ENCODE measurements at regions not wholly inside any gene's neighbourhood (a gene's known extent, or its start where the extent isn't known, plus 50 kb on each side); places are given as distances from the start of the nearest gene placed in this dataset.

DNA sequence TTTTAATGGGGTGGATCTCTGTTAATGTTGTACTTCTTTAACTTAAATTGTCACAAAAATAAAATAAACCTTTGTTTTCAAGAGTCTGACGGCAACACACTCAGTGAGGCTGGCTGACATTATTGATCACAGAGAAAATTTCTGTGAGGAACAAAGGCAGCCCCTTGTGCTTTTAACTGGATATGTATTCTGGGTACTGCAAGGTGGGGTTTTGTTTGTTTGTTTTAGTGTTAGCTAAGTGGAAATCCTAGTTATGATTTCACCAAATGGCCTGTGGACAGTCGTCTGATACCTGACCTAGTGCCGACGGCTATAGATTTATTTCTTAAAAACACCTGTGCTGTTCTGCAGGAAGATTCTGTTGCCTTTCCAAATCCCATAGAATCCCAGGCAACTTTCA is 1329.5 kb upstream of the ZEB2 start:
- DNase-seq (ENCODE audit: low read depth in 2 of 2), result no peak

DNA sequence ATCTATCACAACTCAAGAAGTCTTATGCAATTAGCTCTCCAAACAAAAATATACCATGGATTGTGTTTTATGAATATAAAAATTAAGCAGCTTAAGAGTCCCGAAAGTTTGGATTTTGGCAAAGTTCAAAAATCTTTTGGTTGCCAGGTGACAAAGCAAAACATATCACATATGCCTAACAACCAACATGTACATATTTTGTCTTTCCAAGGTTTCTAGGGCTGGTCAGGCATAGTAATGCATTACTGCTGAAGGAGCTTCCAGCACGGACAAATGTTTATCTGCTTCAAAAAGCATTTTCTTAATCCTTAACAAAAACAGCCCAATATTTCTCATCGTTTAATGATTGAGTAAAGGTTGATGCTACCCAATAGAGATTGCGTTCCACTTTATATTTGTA is 1327.1 kb upstream of the ZEB2 start:
- DNase-seq (ENCODE audit: low read depth in 2 of 2), result no peak

DNA sequence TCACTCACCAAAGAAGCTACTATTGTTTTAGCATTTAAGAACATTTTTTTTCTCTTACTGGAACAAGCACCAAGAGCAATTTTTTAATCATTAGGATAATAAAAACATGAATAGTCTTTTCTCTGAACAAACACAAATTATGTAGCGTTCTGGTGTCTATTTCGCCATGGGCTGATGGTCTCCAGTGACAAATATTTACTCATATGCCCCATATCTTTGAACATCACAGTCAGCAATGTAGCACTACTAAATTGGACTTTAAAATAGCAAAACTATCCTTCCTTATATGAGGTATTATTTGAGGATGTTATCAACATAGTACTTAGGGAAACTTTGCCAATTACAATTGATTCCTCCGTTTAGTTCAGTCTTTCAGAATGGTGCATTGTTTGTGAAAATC is 1326.0 kb upstream of the ZEB2 start:
- no peak for DNase-seq (ENCODE audit: low read depth in 2 of 2)

DNA sequence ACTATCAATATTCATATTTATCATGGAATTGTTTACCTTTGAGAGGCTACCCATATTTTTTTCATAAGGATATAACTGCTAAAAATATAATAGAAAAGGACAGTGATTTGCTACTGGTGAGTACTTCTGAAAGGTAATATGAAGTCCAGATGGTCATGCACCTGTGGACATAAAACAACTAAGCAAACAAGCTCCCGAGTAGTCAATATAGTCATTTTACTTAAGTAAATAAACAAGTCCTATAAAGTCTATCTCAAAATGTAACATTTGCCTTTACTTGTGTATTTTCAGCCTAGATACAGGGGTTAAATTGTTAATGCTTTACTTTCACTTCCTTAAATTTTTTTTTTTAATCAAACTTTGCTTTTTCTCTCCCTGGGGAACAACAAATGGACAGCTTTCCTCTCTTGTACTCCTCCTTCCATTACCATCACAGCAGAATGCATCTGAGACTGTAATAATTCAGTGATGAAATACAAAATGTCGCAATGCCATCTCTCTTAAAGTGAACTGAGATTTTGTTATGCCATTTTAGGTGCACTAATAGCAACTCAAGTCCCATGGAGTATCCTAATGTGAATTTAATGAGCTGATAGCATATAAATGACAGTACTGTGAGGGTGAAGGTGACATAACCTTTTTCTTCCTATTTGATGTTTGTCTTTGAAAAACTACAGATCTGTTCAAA is 1325.4 kb upstream of the ZEB2 start:
- no peak for DNase-seq (ENCODE audit: low read depth in 2 of 2)

DNA sequence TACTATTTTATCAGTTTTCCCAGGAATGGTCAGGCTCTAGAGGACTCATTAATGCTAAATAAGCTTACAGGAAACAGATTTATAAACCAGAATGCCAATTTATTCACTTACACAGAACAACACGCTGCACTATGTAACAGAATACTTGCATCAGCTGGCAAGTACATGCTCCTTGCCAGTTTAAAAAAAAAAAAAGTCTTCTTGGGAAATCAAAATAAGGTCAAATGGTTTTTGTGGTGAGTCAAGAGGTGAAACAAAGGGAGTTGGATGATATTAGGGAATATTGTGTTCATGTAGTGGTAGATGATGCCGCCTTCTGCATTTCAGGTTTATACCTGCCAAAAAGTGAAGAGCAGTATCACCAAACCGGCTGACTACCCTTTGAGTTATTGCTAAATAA is 1322.1 kb upstream of the ZEB2 start:
- DNase-seq (ENCODE audit: low read depth in 2 of 2), result no peak

DNA sequence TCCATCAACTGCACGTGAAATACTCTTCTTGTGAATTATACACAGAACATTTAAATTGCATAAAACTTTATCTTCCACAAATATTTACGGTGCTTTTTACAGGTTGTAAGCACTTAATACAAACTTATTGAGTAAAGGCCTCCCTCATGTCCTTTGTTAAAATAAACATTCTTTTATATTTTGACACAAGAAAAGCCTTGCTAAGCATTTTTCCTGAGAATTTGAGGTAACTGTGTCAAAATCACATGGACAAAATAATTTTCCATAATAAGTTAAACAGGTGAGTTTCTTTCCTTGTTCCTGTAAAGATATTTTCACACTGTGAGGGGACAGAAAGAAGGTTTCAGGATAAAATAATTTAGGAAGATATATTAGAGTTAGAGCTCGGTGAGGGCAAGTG is 1317.1 kb upstream of the ZEB2 start:
- no peak for DNase-seq (ENCODE audit: low read depth in 2 of 2)

DNA sequence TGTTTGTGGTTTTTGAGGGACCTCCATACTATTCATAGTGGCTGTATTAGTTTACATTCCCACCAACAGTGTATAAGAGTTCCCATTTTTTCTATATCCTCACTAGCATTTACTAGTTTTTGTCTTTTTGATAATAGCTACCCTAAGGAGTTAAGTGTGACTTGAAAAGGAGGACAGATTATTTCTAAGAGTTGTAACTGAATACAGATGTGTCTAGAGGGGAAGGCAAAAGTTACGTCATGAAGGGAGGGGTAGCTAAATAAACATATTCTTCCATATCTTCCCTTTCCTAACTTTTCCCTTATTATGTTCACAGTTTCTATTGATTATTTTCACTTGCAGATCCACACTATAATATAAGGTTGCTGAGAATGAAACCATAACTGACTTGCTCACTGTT is 1315.7 kb upstream of the ZEB2 start:
- no peak for DNase-seq (ENCODE audit: low read depth in 2 of 2)

DNA sequence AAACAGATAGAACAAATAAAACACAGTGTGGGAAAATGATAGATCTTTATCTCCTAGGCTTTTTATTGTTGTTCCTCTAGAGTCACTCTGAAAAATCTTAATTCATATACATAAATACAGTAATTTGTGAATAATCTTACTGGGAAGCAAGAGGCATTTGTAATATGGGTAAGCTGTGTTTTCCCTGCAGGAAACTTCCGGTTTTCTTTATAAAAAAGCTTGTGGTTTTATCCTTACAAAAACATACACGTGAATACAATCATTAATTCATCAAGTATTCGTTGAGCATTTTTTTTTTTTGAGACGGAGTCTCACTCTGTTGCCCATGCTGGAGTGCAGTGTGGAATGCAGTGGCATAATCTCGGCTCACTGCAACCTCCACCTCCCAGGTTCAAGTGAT is 1312.8 kb upstream of the ZEB2 start:
- DNase-seq (ENCODE audit: low read depth in 2 of 2), result no peak

DNA sequence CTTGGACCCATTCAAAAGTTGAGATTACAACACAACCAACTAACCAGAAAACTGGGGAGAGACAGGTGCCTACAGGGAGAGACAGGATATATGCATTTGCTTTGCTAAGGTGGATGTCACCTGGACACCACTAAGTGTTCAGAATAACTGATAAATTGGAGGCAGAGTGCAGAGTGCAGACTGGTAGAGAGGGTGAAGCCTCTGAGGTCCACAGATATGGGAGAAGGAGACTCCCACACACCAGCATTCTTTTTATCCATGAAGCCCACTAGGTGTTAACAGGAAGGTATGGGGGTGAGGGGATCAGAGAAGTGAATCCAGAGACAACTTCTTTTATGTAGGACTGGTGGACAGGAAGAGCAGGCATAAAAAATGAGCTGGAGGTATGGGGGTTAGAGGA is 1310.0 kb upstream of the ZEB2 start:
- DNase-seq (ENCODE audit: low read depth in 2 of 2), result no peak

DNA sequence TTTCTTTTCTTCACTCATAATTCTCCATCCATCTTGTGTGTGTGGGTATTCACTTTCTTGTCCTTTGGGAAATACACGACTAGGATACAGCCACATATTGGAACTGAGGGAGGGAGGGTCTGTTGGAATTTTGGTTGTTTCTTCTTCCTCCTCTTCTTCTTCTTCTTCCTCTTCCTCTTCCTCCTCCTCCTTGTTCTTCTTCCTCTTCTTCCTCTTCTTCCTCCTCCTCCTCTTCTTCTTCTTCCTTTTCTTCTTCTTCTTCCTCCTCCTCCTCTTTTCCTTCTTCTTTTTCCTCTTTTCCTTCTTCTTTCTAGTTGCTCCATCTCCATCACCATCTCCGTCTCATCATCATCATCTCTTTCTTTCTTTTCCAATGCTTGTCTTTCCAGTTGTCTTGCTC is 1307.3 kb upstream of the ZEB2 start:
- no peak for DNase-seq (ENCODE audit: low read depth in 2 of 2)

DNA sequence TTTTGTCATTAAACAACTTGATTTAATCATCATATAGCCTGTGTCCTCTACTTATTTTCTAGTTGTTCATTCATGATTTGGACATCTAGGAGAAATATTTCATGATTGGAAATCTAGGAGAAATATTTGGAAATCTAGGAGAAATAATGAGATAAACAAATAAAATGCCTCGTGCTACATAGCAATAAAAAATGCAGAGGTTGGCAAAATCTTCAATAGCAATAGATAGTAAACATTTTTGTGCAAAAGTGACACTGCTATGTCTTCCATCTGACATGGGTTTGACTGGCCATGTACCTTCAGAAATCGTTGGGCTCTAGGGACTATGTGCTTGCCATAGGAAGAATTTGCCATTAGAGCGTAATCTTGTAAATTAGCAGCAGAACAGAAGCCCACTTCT is 1304.5 kb upstream of the ZEB2 start:
- DNase-seq (ENCODE audit: low read depth in 2 of 2), result no peak

DNA sequence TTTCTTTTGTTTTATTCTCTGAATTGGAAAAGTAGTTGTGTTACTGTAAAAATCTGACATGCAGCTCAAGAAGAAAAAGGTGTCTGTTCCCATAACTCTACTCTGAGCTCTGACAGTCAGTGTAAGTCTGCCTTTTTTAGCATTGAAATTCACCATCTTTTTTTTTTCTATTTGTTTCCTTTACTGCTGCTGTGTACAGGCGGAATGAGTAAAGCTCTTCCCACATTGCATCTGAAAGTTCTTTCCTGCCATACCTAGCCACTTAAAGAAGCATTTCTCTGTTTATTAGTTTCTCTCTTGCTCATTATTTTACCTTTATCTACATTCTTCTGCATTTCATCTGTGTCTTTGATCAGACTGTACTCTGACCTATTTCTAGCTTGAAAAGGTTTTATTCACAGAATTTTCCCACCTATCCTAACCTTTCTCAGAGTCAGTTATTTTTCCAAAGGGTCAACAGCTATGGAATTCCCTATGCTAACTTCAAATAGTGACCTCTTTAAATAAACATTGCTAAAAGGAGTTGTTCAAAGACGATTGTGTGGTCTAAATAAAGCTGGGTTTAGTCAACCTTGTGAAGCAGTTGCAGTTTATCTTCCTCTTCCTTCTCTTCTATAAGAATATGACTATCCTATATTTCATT is 1303.1 kb upstream of the ZEB2 start:
- no peak for DNase-seq (ENCODE audit: low read depth in 2 of 2)

DNA sequence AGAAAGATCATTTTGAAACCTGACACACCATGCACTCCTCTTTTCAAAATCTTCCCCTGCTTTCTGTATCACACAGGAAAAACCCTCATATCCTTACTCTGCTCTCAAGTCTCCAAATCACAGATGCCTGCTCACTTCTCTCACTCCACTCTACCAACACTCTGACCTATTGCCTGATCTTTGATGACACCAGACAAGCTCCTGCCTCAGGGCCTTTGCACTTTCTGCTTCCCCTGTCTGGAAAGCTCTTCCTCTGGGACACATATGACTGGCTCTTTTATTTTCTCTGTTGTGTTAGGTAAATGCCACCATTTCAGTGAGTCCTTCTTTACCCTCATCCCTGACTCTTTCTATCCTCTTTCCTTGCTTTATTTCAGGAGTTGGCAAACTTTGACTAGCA is 1300.7 kb upstream of the ZEB2 start:
- DNase-seq (ENCODE audit: low read depth in 2 of 2), result no peak

DNA sequence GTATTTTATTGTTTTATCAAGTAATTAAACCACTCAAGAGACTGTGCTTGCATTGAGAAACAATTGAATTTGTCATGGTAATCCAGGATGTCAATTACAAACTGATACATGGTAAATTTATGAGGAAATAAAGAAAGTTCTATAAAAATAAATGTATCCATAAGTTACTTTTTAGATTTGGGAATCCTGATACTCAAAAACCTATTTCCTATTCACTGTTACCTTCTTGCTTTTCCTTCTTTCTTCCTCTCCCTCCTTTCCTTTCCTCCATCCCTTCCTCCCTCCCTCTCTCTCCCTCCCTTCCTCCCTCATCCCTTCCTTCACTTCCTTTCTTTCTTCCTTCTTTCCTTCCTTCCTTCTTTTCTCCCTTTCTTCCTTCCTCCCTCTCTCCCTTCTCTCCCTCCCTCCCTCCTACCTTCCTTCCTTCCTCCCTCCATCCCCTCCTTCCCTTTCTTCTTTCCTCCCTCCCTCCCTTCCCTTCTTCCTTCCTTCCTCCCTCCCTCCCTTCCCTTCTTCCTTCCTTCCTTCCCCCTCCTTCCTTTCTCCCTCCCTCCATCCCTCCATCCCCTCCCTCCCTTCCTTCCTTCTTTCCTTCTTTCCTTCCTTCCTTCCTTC is 1299.1 kb upstream of the ZEB2 start:
- DNase-seq (ENCODE audit: low read depth in 2 of 2), result no peak

DNA sequence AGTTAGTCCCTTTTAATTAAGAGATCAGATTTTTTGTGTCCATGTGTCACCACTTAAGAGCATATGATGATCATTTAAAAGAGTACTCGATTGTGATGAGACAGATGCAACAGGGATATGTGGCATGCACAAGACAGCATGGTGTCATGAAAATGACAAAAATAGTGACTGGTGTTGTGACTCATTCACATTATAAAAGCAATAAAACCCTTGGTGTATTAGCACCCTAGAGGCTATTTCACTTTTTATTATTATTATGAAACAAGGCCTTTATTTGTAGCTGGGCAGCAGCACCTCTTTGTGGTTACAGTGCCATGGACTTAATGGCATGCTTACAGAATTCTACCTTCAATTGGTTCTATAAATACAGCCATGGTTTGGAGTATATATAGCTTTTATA is 1296.0 kb upstream of the ZEB2 start:
- no peak for DNase-seq (ENCODE audit: low read depth in 2 of 2)

DNA sequence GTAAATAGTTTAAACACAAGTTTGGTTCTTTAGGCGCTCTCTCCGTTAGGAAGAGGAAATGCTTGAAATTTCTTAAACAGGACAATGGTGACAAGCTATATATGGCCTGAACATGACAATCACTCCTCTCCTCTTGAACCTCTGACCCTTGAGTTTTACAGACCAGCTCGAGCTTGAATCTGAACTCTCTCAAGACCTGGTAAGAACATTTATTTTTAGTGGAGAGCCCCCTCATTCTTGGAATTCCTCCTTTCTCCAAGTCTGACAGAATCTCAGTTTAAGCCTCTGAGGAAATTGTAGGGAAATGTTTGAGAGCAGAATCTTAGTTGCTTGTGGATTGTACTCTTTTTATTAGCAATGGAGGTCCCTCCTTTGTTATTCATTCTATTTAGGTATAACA is 1293.6 kb upstream of the ZEB2 start:
- DNase-seq (ENCODE audit: low read depth in 2 of 2), result no peak

DNA sequence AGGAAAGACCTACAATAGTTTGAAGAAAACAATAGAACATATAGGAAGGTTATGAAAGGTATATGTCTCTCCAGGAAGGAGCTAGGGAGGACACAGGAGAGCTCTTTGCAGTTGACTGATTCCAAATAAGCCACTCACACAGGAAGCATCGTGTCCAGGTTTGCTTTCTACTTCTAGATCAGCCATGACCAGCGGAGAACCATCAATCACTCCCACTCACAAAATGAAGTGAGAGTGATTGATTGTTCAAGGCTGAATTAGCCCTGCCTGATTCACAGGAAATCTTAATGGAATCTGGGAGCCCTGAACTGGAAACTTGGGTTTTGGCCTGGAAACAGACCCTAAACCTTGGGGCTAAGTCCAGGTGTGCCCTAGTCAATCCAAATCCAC is 1292.2 kb upstream of the ZEB2 start:
- no peak for DNase-seq (ENCODE audit: low read depth in 2 of 2)

DNA sequence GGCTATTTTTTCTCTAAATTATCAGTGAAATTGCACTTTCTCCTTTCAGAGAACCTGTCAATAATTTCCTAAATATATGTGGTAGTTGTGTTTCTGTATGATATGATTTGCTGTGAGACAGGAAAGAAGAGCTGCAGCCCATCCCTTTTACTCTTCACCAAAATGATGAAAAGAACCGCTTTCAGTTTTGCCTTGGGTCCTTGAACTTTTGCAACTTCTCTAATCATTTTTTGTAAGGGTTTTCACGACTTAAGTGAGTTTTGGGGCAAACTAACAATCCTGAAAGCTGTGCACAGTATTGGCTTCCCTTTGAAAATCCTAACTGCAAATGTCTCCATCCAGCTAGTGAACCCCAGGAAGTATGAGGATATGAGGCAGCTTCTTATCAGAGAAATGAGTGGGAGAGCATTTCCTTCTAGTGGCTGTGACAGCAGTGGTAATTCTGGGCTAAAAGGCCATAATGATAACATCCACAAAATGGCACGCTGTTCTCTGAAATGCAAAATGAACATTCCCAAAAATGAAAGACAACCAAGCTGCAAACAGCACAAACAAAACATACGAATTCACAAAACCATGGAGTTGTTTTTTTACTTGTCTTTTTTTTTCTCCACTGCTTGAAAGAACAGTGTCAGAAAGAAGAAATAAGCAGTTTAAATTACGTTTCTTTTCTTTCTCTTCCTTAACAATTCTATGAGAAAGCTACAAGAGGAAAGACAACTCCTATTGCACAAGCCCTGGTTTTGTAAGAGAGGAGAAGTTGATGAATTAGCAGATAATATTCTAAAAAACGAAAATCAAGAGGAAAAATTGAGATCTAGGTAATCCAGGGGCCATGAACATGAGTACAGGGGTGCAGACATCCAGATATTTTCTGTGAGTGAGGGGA is 1291.6 kb upstream of the ZEB2 start:
- no peak for DNase-seq (ENCODE audit: low read depth in 2 of 2)

DNA sequence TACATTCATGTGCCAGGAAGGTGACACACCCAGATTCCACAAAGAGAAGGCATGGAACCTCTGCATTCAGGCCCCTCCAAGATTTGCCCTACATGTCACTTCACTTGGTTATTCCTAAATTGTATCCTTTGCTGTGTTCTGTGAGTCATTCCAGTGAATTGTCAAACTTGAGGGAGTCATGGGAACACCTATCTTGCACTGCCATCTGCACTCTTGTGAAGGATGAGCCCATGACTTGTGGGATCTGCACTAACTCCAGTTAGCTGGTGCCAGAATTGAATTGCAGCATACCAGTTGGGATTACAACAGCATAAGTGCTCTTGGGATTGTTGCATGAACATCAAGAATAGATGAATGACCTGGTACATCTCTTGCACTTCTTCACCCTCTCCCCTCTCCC is 1288.0 kb upstream of the ZEB2 start:
- DNase-seq (ENCODE audit: low read depth in 2 of 2), result no peak

DNA sequence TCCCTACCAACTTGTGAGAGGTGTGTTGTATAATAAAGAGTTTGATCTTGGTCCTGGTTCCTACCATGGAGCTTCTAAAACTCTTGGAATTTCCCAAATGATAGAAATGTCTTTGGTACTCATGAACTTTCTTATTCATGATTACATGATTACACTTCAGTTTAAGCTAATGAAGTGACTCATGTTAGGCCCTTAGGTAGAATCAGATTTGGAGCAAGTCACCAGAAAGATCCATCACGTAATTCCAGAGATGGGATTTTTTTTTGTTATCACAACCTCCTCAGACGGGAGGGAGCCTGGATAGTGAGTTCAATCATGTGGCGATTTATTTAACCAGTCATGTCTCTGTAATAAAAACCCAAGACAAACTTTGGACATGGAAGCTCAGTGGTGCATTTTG is 1287.6 kb upstream of the ZEB2 start:
- no peak for DNase-seq (ENCODE audit: low read depth in 2 of 2)

DNA sequence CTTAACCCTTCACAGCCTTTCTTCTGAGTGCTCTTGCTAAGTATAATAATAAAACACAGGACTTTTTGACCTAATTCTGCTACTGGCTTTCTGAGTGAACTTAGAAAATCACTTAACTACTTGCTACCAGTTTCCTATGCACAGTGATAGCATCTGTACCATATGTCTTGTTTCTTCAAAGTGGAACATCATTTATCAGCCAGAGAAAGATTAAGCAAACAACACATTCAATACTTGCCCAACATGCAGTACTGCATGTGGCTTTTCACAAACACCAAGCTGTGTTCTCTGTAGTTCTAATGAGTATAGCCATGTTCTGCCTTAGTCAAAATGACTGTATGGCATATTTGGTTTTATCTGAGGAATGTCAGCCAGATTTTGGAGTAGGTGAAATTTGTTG is 1286.6 kb upstream of the ZEB2 start:
- DNase-seq (ENCODE audit: low read depth in 2 of 2), result no peak

DNA sequence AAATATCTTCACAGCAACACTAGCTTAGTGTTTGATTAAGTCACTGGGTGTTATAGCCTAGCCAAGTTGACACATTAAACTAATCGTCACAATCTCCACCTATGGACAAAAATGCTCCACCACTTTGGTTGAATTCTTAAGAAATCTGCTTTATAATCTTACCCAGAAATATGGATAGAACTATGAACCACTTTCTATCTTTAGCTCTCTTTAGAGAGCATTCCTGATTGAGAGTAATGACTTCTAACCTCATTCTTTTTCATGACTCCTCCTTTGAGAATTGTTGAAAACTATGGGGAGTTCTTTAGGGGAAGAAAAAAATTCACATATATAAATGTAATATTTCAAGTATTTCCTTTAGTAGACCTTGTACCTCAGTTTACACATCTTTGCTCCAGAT is 1282.2 kb upstream of the ZEB2 start:
- DNase-seq (ENCODE audit: low read depth in 2 of 2), result no peak

DNA sequence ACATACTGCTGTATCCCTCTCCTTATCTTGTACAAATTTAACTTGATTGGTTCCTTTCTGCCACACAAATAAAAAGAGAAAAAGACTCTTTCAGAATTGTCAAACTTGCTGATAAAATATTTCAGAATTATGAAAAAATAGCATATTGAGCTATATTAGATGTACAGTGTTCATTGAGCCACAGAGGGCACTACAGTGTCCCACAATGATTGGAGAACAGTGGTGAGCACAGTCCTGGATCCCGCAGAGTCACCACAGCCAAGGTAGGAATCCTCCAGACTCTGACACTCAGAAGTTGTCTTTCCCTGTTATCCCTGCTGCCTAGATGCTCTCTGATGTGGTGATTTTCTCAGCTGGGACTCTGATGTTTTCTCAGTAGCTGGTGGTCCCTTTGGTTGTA is 1281.3 kb upstream of the ZEB2 start:
- DNase-seq (ENCODE audit: low read depth in 2 of 2), result no peak
